ENCODE measurements at regions not wholly inside any gene's neighbourhood (a gene's known extent, or its start where the extent isn't known, plus 50 kb on each side); places are given as distances from the start of the nearest gene placed in this dataset.
"Not testable (repeated sequence)": the region's sequence is repeated elsewhere in the genome, so short reads cannot be mapped to it uniquely, and the experiment has no call there.

DNA sequence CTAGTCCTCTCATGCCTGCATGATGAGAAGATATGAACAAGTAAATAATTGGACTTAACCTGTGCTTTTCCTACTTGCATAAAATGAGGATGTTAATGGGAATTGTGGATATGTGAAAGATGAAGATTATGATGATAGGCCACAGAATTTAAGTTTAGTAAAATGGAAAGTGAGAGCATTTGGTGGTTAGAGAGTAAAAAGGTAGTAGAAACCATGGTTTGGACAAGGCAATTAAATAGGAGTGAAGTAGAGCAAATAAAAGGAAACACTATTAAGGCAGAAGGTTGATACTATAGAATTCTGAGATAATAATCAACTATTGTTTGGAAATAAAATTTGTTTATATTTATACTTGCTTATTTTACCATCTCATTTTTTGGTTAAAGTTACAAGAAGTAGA lies 1162.5 kb downstream of the MRPL39 start:
- no peaks in the 10 kb centered on the region for H3K27me3 Mint-ChIP-seq
- no peak overlapping the region for H3K27ac Mint-ChIP-seq (ENCODE audit: low read depth)
- H3K9me3 Mint-ChIP-seq: peaks cover 4% of the 10 kb centered on the region
- no peak overlapping the region for H3K4me3 Mint-ChIP-seq
- no peaks in the 10 kb centered on the region for H3K4me1 Mint-ChIP-seq
- ATAC-seq (replicated peaks; ENCODE audit: extremely low read depth, poor library complexity, severe bottlenecking) (no peak), DNase-seq (ENCODE audit: low spot score in 2 of 2) (no peak)
- peaks cover 5% of the 10 kb centered on the region for H3K36me3 Mint-ChIP-seq (ENCODE audit: insufficient read depth)

DNA sequence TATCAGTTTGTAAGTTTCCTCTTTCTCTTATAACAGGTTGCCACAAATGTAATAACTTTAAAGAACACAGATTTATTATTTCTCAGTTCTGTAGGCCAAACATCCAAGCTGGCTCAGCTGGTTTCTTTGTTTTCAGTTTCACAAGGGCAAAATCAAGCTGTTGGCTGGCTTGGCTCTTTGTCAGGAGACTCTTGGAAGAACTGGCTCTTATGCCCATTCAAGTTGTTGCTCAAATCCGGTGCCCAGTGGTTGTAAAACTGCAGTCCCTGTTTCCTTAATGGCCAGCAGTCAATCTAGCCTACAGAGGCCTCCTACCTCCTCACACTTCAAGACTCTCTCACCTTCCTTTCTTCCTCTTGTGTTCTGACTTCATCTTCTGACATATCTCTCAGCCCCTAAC lies 1171.0 kb downstream of the MRPL39 start:
- H3K27ac Mint-ChIP-seq (ENCODE audit: low read depth): no peak overlapping the region
- H3K4me1 Mint-ChIP-seq: no peaks in the 10 kb centered on the region
- no peak overlapping the region for H3K4me3 Mint-ChIP-seq
- ATAC-seq (replicated peaks; ENCODE audit: extremely low read depth, poor library complexity, severe bottlenecking): no peak
- DNase-seq (ENCODE audit: low spot score in 2 of 2): no peak
- no peaks in the 10 kb centered on the region for H3K27me3 Mint-ChIP-seq
- peaks cover 5% of the 10 kb centered on the region for H3K9me3 Mint-ChIP-seq
- H3K36me3 Mint-ChIP-seq (ENCODE audit: insufficient read depth): peaks cover 3% of the 10 kb centered on the region

DNA sequence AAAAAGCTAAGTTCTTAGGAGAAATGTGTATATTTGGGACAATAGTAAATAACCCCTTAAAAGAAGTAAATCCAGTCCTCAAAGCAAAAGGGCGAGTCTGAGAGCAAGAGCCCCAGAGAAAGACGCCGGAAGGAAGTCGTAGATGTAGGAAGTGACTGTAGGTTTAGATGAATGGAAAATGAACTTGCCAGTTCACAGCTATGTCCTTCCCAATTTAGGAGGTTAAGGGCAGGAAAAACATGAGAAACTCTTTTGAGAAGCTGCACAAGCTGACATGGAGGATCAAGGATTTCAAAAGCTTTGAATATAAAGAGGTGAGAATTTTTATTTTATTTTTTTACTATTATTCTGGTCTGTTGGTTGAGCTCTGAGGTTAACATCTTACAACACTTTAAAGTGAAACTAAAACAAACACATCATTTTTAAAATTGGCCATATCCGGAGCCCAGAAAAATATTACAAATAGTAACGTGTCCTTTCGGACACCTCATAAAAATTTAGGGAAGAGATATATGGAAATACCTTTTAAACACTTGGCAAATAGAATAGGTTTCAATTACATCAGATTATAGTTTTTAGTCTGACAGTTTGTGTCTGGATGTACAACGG lies 1178.6 kb downstream of the MRPL39 start:
- Mint-ChIP-seq H3K4me1 (peaks cover 6% of the 10 kb centered on the region), H3K4me3 (peak overlapping the region; percentile 75), H3K27ac (ENCODE audit: low read depth) (peak overlapping the region; percentile 50), H3K36me3 (ENCODE audit: insufficient read depth) (peaks cover 1% of the 10 kb centered on the region), H3K9me3 (peaks cover 9% of the 10 kb centered on the region), H3K27me3 (no peaks in the 10 kb centered on the region)
- no peak for DNase-seq (ENCODE audit: low spot score in 2 of 2)
- peak; percentile 69 for ATAC-seq (replicated peaks; ENCODE audit: extremely low read depth, poor library complexity, severe bottlenecking)

DNA sequence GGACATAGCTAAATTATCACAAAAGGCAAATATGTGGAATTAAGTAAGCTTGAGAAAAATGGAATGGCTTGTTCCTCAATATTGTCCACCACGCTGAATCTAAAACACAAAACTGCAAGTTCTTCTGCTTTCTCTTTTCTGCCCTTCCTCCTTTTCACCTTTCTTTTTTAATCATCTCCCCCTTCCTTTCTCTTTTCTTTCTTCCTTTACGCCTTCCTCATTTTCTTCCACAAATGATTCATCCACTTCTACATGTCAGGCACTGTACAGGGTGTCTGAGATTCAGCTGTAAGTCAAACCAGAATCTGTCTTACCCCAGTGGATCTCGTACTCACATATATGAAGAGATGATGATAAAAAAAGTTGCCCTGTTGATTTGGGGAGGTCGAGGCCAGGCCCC lies 1182.5 kb downstream of the MRPL39 start:
- ATAC-seq (replicated peaks; ENCODE audit: extremely low read depth, poor library complexity, severe bottlenecking) (no peak), DNase-seq (ENCODE audit: low spot score in 2 of 2) (no peak)
- H3K36me3 Mint-ChIP-seq (ENCODE audit: insufficient read depth): peaks cover 1% of the 10 kb centered on the region
- H3K4me1 Mint-ChIP-seq: peaks cover 6% of the 10 kb centered on the region
- H3K4me3 Mint-ChIP-seq: no peak overlapping the region
- H3K27me3 Mint-ChIP-seq: no peaks in the 10 kb centered on the region
- H3K27ac Mint-ChIP-seq (ENCODE audit: low read depth): no peak overlapping the region
- H3K9me3 Mint-ChIP-seq: peaks cover 5% of the 10 kb centered on the region

DNA sequence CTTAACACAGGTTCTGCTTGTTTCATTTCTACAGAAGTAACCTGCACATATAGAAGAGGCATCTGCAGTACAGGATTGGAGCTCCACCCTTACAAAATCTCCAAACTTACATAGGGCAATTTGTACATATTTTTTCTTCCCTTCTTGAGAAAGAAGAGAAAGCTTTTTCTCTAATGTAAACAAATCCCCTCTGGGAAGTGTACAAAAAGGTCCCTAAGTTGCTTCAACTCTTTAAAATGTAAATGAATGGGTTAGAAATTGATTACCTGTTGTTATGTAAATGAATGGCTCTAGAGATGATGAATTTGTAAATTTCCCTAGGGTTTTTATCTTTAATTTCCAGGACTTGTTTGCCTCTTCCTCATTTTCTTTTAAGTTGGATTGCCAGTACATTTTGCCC lies 1183.7 kb downstream of the MRPL39 start:
- Mint-ChIP-seq H3K36me3 (ENCODE audit: insufficient read depth) (no peaks in the 10 kb centered on the region), H3K4me3 (no peak overlapping the region), H3K27me3 (no peaks in the 10 kb centered on the region), H3K4me1 (peaks cover 3% of the 10 kb centered on the region), H3K9me3 (peaks cover 5% of the 10 kb centered on the region), H3K27ac (ENCODE audit: low read depth) (no peak overlapping the region)
- DNase-seq (ENCODE audit: low spot score in 2 of 2) (no peak), ATAC-seq (replicated peaks; ENCODE audit: extremely low read depth, poor library complexity, severe bottlenecking) (no peak)

DNA sequence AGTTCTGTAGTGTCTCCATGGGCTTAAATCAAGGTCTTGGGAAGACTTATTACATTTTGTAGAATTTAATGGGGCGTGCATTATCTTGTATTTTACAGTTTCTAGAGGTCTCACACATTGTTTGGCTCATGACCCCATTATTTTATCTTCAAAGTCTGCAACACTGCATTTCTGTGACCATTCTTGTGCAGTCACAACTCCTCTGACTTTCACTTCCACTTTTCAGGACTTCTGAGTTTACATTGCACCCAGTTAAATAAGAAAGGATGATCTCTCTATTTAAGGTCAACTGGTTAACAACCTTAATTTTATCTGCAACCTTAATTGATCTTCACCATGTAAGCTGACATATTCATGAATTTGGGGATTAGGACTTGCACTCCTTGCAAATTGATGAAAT lies 1186.6 kb downstream of the MRPL39 start:
- H3K36me3 Mint-ChIP-seq (ENCODE audit: insufficient read depth): no peaks in the 10 kb centered on the region
- H3K27me3 Mint-ChIP-seq: no peaks in the 10 kb centered on the region
- peaks cover 5% of the 10 kb centered on the region for H3K9me3 Mint-ChIP-seq
- H3K27ac Mint-ChIP-seq (ENCODE audit: low read depth): no peak overlapping the region
- ATAC-seq (replicated peaks; ENCODE audit: extremely low read depth, poor library complexity, severe bottlenecking) (no peak), DNase-seq (ENCODE audit: low spot score in 2 of 2) (no peak)
- H3K4me1 Mint-ChIP-seq: no peaks in the 10 kb centered on the region
- no peak overlapping the region for H3K4me3 Mint-ChIP-seq

GRCh38 chr21:24419641-24420040 lies 1187.6 kb downstream of the MRPL39 start:
- not testable (repeated sequence) for DNase-seq (ENCODE audit: low spot score in 2 of 2); H3K36me3 Mint-ChIP-seq (ENCODE audit: insufficient read depth); H3K4me3 Mint-ChIP-seq; H3K4me1 Mint-ChIP-seq; H3K9me3 Mint-ChIP-seq; ATAC-seq (replicated peaks; ENCODE audit: extremely low read depth, poor library complexity, severe bottlenecking); H3K27me3 Mint-ChIP-seq; H3K27ac Mint-ChIP-seq (ENCODE audit: low read depth)

GRCh38 chr21:24418671-24419070 lies 1188.6 kb downstream of the MRPL39 start:
- Mint-ChIP-seq H3K4me1 (no peaks in the 10 kb centered on the region), H3K27me3 (no peaks in the 10 kb centered on the region), H3K9me3 (peaks cover 5% of the 10 kb centered on the region), H3K4me3 (no peak overlapping the region), H3K36me3 (ENCODE audit: insufficient read depth) (no peaks in the 10 kb centered on the region), H3K27ac (ENCODE audit: low read depth) (no peak overlapping the region)
- no peak for ATAC-seq (replicated peaks; ENCODE audit: extremely low read depth, poor library complexity, severe bottlenecking)
- DNase-seq (ENCODE audit: low spot score in 2 of 2): no peak

DNA sequence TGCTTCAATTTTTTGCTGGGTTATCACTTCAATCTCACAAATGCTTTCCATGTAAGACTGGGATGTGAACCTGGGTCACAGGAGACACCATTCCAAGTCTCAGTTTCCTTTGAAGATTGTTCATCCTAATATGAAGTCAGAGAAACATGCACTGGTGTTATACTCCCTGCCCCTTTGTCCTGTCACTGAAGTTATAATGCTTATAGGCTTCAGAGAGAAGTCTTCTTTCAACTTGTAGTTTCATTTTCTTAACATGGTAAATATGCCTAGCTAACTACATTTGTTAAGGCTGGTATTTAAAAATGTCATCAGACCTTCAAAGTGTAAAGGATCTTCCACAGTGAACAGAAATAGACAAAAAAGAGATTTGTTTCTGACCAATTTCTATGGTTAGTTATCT lies 1195.9 kb downstream of the MRPL39 start:
- H3K4me3 Mint-ChIP-seq: no peak overlapping the region
- H3K4me1 Mint-ChIP-seq: no peaks in the 10 kb centered on the region
- no peaks in the 10 kb centered on the region for H3K27me3 Mint-ChIP-seq
- H3K36me3 Mint-ChIP-seq (ENCODE audit: insufficient read depth): no peaks in the 10 kb centered on the region
- DNase-seq (ENCODE audit: low spot score in 2 of 2) (no peak), ATAC-seq (replicated peaks; ENCODE audit: extremely low read depth, poor library complexity, severe bottlenecking) (no peak)
- no peak overlapping the region for H3K27ac Mint-ChIP-seq (ENCODE audit: low read depth)
- peaks cover 11% of the 10 kb centered on the region for H3K9me3 Mint-ChIP-seq

- H3K9me3 Mint-ChIP-seq: no peaks in the 10 kb centered on the region
- H3K4me3 Mint-ChIP-seq: no peak overlapping the region
- no peaks in the 10 kb centered on the region for H3K27me3 Mint-ChIP-seq
- no peaks in the 10 kb centered on the region for H3K4me1 Mint-ChIP-seq
- no peak overlapping the region for H3K27ac Mint-ChIP-seq (ENCODE audit: low read depth)
- ATAC-seq (replicated peaks; ENCODE audit: extremely low read depth, poor library complexity, severe bottlenecking) (no peak), DNase-seq (ENCODE audit: low spot score in 2 of 2) (no peak)
- H3K36me3 Mint-ChIP-seq (ENCODE audit: insufficient read depth): no peaks in the 10 kb centered on the region
These were observed 1204.1 kb downstream of the MRPL39 start for GRCh38 chr21:24403221-24403620.

GRCh38 chr21:24395320-24395923 lies 1211.9 kb downstream of the MRPL39 start:
- no peak for ATAC-seq (replicated peaks; ENCODE audit: extremely low read depth, poor library complexity, severe bottlenecking)
- DNase-seq (ENCODE audit: low spot score in 2 of 2): no peak
- H3K9me3 Mint-ChIP-seq: peaks cover 16% of the 10 kb centered on the region
- H3K27me3 Mint-ChIP-seq: no peaks in the 10 kb centered on the region
- no peak overlapping the region for H3K4me3 Mint-ChIP-seq
- no peak overlapping the region for H3K27ac Mint-ChIP-seq (ENCODE audit: low read depth)
- H3K4me1 Mint-ChIP-seq: no peaks in the 10 kb centered on the region
- no peaks in the 10 kb centered on the region for H3K36me3 Mint-ChIP-seq (ENCODE audit: insufficient read depth)

DNA sequence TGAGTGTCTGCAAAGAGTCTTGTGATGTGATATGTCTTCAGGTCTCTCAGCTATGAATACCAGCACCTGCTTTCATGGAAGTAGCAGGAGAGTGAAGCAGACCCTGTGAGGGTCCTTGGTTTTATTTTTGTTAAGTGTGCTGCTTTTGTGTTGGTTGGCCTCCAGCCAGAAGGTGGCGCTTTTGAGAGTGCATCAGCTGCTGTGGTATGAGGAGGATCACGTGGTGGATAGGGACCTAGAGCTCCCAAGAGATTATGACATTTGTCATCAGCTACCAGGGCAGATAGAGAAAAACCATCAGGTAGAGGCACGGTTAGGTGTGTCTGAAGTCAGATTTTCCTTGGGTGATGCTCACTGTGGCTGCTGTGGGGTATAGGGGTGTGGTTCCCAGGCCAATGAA lies 1232.1 kb downstream of the MRPL39 start:
- Mint-ChIP-seq H3K27ac (ENCODE audit: low read depth) (no peak overlapping the region), H3K9me3 (peaks cover 10% of the 10 kb centered on the region), H3K36me3 (ENCODE audit: insufficient read depth) (peaks cover 2% of the 10 kb centered on the region), H3K4me3 (no peak overlapping the region), H3K27me3 (no peaks in the 10 kb centered on the region), H3K4me1 (peaks cover 4% of the 10 kb centered on the region)
- DNase-seq (ENCODE audit: low spot score in 2 of 2) (no peak), ATAC-seq (replicated peaks; ENCODE audit: extremely low read depth, poor library complexity, severe bottlenecking) (no peak)

DNA sequence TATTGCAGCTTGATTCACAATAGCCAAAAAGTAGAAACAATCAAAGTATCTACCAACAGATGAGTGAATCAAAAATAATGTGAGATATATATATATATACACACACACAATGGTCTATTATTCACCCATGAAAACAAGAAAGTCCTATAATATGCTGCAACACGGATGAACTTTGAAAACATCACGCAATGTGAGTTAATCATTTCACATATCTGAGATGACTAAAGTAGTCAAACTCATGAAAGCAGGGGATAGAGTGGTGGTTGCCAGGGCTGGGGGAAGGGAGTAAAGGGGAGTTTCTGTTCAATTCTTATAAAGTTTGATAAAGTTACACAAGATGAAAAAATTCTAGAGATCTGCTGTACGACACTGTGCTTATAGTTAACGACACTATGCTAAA lies 1234.8 kb downstream of the MRPL39 start:
- peaks cover 4% of the 10 kb centered on the region for H3K4me1 Mint-ChIP-seq
- no peak overlapping the region for H3K4me3 Mint-ChIP-seq
- ATAC-seq (replicated peaks; ENCODE audit: extremely low read depth, poor library complexity, severe bottlenecking) (no peak), DNase-seq (ENCODE audit: low spot score in 2 of 2) (no peak)
- peaks cover 10% of the 10 kb centered on the region for H3K9me3 Mint-ChIP-seq
- no peaks in the 10 kb centered on the region for H3K27me3 Mint-ChIP-seq
- no peak overlapping the region for H3K27ac Mint-ChIP-seq (ENCODE audit: low read depth)
- H3K36me3 Mint-ChIP-seq (ENCODE audit: insufficient read depth): peaks cover 2% of the 10 kb centered on the region
